Mesendoderm (in vitro differentiated cells): ENCODE measurements at regions not wholly inside any gene's neighbourhood (a gene's known extent, or its start where the extent isn't known, plus 50 kb on each side); places are given as distances from the start of the nearest gene placed in this dataset.

Source experiments
- DNase-seq: peaks from one replicate; pipeline ENCODE4 v3.0.0; 2013
- H2AK5ac ChIP-seq: 2 replicates; pipeline ENCODE4 v1.6.1; 2013; ENCODE audit warnings: low read length, inconsistent platforms
- H2BK120ac ChIP-seq: 2 replicates; pipeline ENCODE4 v1.6.1; 2013; ENCODE audit warnings: low read depth, mild to moderate bottlenecking, low read length, moderate library complexity, mixed read lengths
- H2BK15ac ChIP-seq: replicated peaks from 2 replicates; pipeline ENCODE4 v1.6.1; 2013; ENCODE audit warnings: low read depth, mild to moderate bottlenecking, moderate library complexity
- H2BK5ac ChIP-seq: 2 replicates; pipeline ENCODE4 v1.6.1; 2013; ENCODE audit warnings: low read length, inconsistent platforms
- H3K18ac ChIP-seq: 2 replicates; pipeline ENCODE4 v1.6.1; 2013; ENCODE audit warnings: mild to moderate bottlenecking, low read length, mixed read lengths
- H3K23ac ChIP-seq: one replicate; pipeline ENCODE4 v1.6.1; 2013; ENCODE audit warnings: low read length
- H3K27ac ChIP-seq: 2 replicates; pipeline ENCODE4 v1.5.1; 2013; ENCODE audit warnings: low read depth, mild to moderate bottlenecking, inconsistent platforms, low read length, moderate library complexity
- H3K27me3 ChIP-seq: 2 replicates; pipeline ENCODE4 v1.6.1; 2013; ENCODE audit warnings: low read length, control low read depth, mild to moderate bottlenecking, inconsistent platforms; ENCODE audit not compliant: insufficient read depth, poor library complexity
- H3K36me3 ChIP-seq: 2 replicates; pipeline ENCODE4 v1.6.1; 2013; ENCODE audit warnings: low read length, inconsistent platforms; ENCODE audit not compliant: control insufficient read depth, insufficient read depth
- H3K4ac ChIP-seq: one replicate; pipeline ENCODE4 v1.6.1; 2013; ENCODE audit warnings: low read depth, mild to moderate bottlenecking, low read length, moderate library complexity
- H3K4me1 ChIP-seq: 2 replicates; pipeline ENCODE4 v1.6.1; 2013; ENCODE audit warnings: low read depth, low read length, inconsistent platforms; ENCODE audit not compliant: control insufficient read depth
- H3K4me2 ChIP-seq: 2 replicates; pipeline ENCODE4 v1.6.1; 2013; ENCODE audit warnings: low read length
- H3K4me3 ChIP-seq: 2 replicates; pipeline ENCODE4 v1.5.1; 2013; ENCODE audit warnings: mild to moderate bottlenecking, low read length
- H3K56ac ChIP-seq: one replicate; pipeline ENCODE4 v1.6.1; 2013; ENCODE audit warnings: low read length
- H3K79me1 ChIP-seq: 2 replicates; pipeline ENCODE4 v1.6.1; 2013; ENCODE audit warnings: low read length, inconsistent platforms
- H3K79me2 ChIP-seq: 2 replicates; pipeline ENCODE4 v1.6.1; 2013; ENCODE audit warnings: mild to moderate bottlenecking, low read length; ENCODE audit not compliant: control insufficient read depth, insufficient read depth
- H3K9ac ChIP-seq: 2 replicates; pipeline ENCODE4 v1.6.1; 2013; ENCODE audit warnings: low read length, inconsistent platforms
- H4K5ac ChIP-seq: one replicate; pipeline ENCODE4 v1.6.1; 2013; ENCODE audit warnings: low read length
- H4K8ac ChIP-seq: one replicate; pipeline ENCODE4 v1.6.1; 2013; ENCODE audit warnings: low read depth, mild to moderate bottlenecking, control low read depth, low read length, moderate library complexity
- WGBS: extraction: QIAGEN DNeasy Blood & Tissue Kit; methylation state at CpG from one replicate; pipeline ENCODE4 v1.1.7; 2013; ENCODE audit warnings: low lambda C conversion rate, missing lambda C conversion rate; ENCODE audit not compliant: insufficient coverage; ENCODE audit errors: extremely low coverage; 5-methylcytosine and 5-hydroxymethylcytosine counted together

- no peak overlapping the region for H2BK15ac ChIP-seq
- H2AK5ac ChIP-seq: no peak overlapping the region
- no peak overlapping the region for H3K9ac ChIP-seq
- H3K56ac ChIP-seq: no peak overlapping the region
- no peaks in the 10 kb centered on the region for H3K36me3 ChIP-seq
- no peaks in the 10 kb centered on the region for H3K27me3 ChIP-seq
- no peak overlapping the region for H4K5ac ChIP-seq
- H2BK120ac ChIP-seq: no peak overlapping the region
- no peak overlapping the region for H3K4me2 ChIP-seq
- no peak overlapping the region for H4K8ac ChIP-seq
- H3K27ac ChIP-seq: no peak overlapping the region
- H3K18ac ChIP-seq: no peak overlapping the region
- H2BK5ac ChIP-seq: no peak overlapping the region
- H3K79me2 ChIP-seq: no peaks in the 10 kb centered on the region
- no peak overlapping the region for H3K4me3 ChIP-seq
- no peaks in the 10 kb centered on the region for H3K4me1 ChIP-seq
- H3K4ac ChIP-seq: no peak overlapping the region
- no CpG with 5 or more reads among the region's 8 CpGs for WGBS
- no peak for DNase-seq
- H3K79me1 ChIP-seq: no peaks in the 10 kb centered on the region
- no peak overlapping the region for H3K23ac ChIP-seq
Observed at GRCh38 chr4:138307319-138307718, 65.2 kb upstream of the SLC7A11 start.

- Histone ChIP-seq H3K18ac (no peak overlapping the region), H3K23ac (no peak overlapping the region), H4K5ac (no peak overlapping the region), H3K4ac (no peak overlapping the region), H3K79me1 (no peaks in the 10 kb centered on the region), H3K9ac (no peak overlapping the region), H2AK5ac (no peak overlapping the region), H3K27me3 (no peaks in the 10 kb centered on the region), H2BK15ac (no peak overlapping the region), H3K27ac (no peak overlapping the region), H4K8ac (no peak overlapping the region), H2BK120ac (no peak overlapping the region), H3K56ac (no peak overlapping the region), H3K4me1 (no peaks in the 10 kb centered on the region), H3K36me3 (no peaks in the 10 kb centered on the region), H2BK5ac (no peak overlapping the region), H3K79me2 (no peaks in the 10 kb centered on the region), H3K4me2 (no peak overlapping the region), H3K4me3 (no peak overlapping the region)
- no peak for DNase-seq
- WGBS: no CpG with 5 or more reads among the region's 1 CpG
Observed at GRCh38 chr4:138305050-138305449, 62.9 kb upstream of the SLC7A11 start.

- peak; percentile 47 for DNase-seq
- H4K8ac ChIP-seq: no peak overlapping the region
- H3K36me3 ChIP-seq: no peaks in the 10 kb centered on the region
- H3K79me1 ChIP-seq: no peaks in the 10 kb centered on the region
- H2BK120ac ChIP-seq: no peak overlapping the region
- no peak overlapping the region for H3K9ac ChIP-seq
- H3K23ac ChIP-seq: no peak overlapping the region
- WGBS: no CpG with 5 or more reads among the region's 2 CpGs
- no peak overlapping the region for H2AK5ac ChIP-seq
- H3K18ac ChIP-seq: no peak overlapping the region
- no peaks in the 10 kb centered on the region for H3K79me2 ChIP-seq
- no peaks in the 10 kb centered on the region for H3K27me3 ChIP-seq
- no peak overlapping the region for H2BK15ac ChIP-seq
- no peak overlapping the region for H4K5ac ChIP-seq
- no peak overlapping the region for H3K4ac ChIP-seq
- no peak overlapping the region for H2BK5ac ChIP-seq
- H3K4me1 ChIP-seq: no peaks in the 10 kb centered on the region
- H3K4me2 ChIP-seq: no peak overlapping the region
- no peak overlapping the region for H3K56ac ChIP-seq
- no peak overlapping the region for H3K27ac ChIP-seq
- no peak overlapping the region for H3K4me3 ChIP-seq
Observed at GRCh38 chr4:138301536-138301935, 59.4 kb upstream of the SLC7A11 start.

GRCh38 chr4:138300616-138301015, 58.5 kb upstream of the SLC7A11 start:
- no peak overlapping the region for H4K8ac ChIP-seq
- H3K36me3 ChIP-seq: no peaks in the 10 kb centered on the region
- no peak overlapping the region for H2BK15ac ChIP-seq
- H3K18ac ChIP-seq: no peak overlapping the region
- no peak overlapping the region for H3K56ac ChIP-seq
- H3K9ac ChIP-seq: no peak overlapping the region
- DNase-seq: no peak
- H3K79me1 ChIP-seq: no peaks in the 10 kb centered on the region
- no peak overlapping the region for H3K4me2 ChIP-seq
- H2BK120ac ChIP-seq: no peak overlapping the region
- no peak overlapping the region for H3K4ac ChIP-seq
- no peak overlapping the region for H3K23ac ChIP-seq
- no peaks in the 10 kb centered on the region for H3K4me1 ChIP-seq
- no peak overlapping the region for H2BK5ac ChIP-seq
- H3K27me3 ChIP-seq: no peaks in the 10 kb centered on the region
- H3K4me3 ChIP-seq: no peak overlapping the region
- no peak overlapping the region for H3K27ac ChIP-seq
- no peaks in the 10 kb centered on the region for H3K79me2 ChIP-seq
- H4K5ac ChIP-seq: no peak overlapping the region
- no peak overlapping the region for H2AK5ac ChIP-seq

GRCh38 chr4:138299881-138300280, 57.7 kb upstream of the SLC7A11 start:
- no peak overlapping the region for H2BK5ac ChIP-seq
- H2AK5ac ChIP-seq: no peak overlapping the region
- no peaks in the 10 kb centered on the region for H3K36me3 ChIP-seq
- no peaks in the 10 kb centered on the region for H3K27me3 ChIP-seq
- H3K79me1 ChIP-seq: no peaks in the 10 kb centered on the region
- no peak overlapping the region for H4K8ac ChIP-seq
- no peaks in the 10 kb centered on the region for H3K79me2 ChIP-seq
- no peak overlapping the region for H3K9ac ChIP-seq
- no peak overlapping the region for H3K4me2 ChIP-seq
- H3K4me1 ChIP-seq: no peaks in the 10 kb centered on the region
- no peak overlapping the region for H3K56ac ChIP-seq
- WGBS: no CpG with 5 or more reads among the region's 5 CpGs
- H3K18ac ChIP-seq: no peak overlapping the region
- no peak overlapping the region for H2BK120ac ChIP-seq
- no peak overlapping the region for H4K5ac ChIP-seq
- no peak overlapping the region for H3K23ac ChIP-seq
- DNase-seq: no peak
- no peak overlapping the region for H3K4me3 ChIP-seq
- H3K27ac ChIP-seq: no peak overlapping the region
- no peak overlapping the region for H2BK15ac ChIP-seq
- H3K4ac ChIP-seq: no peak overlapping the region

GRCh38 chr4:138298866-138299265, 56.7 kb upstream of the SLC7A11 start:
- H3K4me1 ChIP-seq: no peaks in the 10 kb centered on the region
- H3K79me1 ChIP-seq: no peaks in the 10 kb centered on the region
- H3K56ac ChIP-seq: no peak overlapping the region
- H4K8ac ChIP-seq: no peak overlapping the region
- no peaks in the 10 kb centered on the region for H3K79me2 ChIP-seq
- H2BK5ac ChIP-seq: no peak overlapping the region
- no CpG with 5 or more reads among the region's 1 CpG for WGBS
- H3K9ac ChIP-seq: no peak overlapping the region
- H3K27me3 ChIP-seq: no peaks in the 10 kb centered on the region
- no peak for DNase-seq
- no peak overlapping the region for H4K5ac ChIP-seq
- no peak overlapping the region for H2AK5ac ChIP-seq
- H3K4ac ChIP-seq: no peak overlapping the region
- no peak overlapping the region for H3K27ac ChIP-seq
- no peak overlapping the region for H3K4me3 ChIP-seq
- no peaks in the 10 kb centered on the region for H3K36me3 ChIP-seq
- H3K23ac ChIP-seq: no peak overlapping the region
- H2BK15ac ChIP-seq: no peak overlapping the region
- no peak overlapping the region for H3K18ac ChIP-seq
- no peak overlapping the region for H2BK120ac ChIP-seq
- H3K4me2 ChIP-seq: no peak overlapping the region
